ENCODE measurements at regions not wholly inside any gene's neighbourhood (a gene's known extent, or its start where the extent isn't known, plus 50 kb on each side); places are given as distances from the start of the nearest gene placed in this dataset.

DNA sequence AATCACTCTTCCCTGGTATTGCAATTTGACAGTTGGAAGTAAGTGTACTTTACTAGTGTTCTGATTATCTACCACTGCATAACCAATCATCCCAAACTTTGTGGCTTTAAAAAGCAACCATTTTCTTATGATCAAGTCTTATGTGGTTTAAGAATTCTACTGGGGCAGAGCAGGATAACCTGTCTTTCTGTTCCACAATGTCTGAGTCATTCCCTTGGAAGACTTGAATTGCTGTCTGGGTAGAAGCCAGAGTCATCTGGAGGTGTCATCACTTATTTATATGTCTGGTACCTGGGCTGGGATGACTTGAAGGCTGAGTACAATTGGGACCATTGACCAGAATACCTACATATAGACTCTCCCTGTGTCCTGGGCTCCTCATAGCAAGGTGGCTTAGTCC is 644.3 kb downstream of the HDGFL1 start:
- TF ChIP-seq CTCF (IDR thresholded peaks at IDR 0.05) (no peak), POLR2A (IDR thresholded peaks at IDR 0.05) (no peak)
